HCT116 (cell line): ENCODE measurements at regions not wholly inside any gene's neighbourhood (a gene's known extent, or its start where the extent isn't known, plus 50 kb on each side); places are given as distances from the start of the nearest gene placed in this dataset.

Experiments
- CTCF ChIP-seq, 3 experiments: fragments of 200-600 bp in 1 of 3; sonication (generic) in 1 of 3; IDR thresholded peaks in 2 of 3; conservative IDR thresholded peaks in 1 of 3; 2 replicates each; pipeline ENCODE4 v1.5.1; 2012 to 2017; ENCODE audit warnings: low read depth in 2 of 3, low read length in 2 of 3, antibody characterized with exemption in 1 of 3, borderline replicate concordance in 1 of 3, control low read depth in 1 of 3, mild to moderate bottlenecking in 1 of 3, mixed read lengths in 1 of 3, mixed run types in 1 of 3, moderate library complexity in 1 of 3; ENCODE audit not compliant: insufficient read depth in 1 of 3
- POLR2A ChIP-seq: IDR thresholded peaks from 2 replicates; pipeline ENCODE4 v1.7.0; 2011; ENCODE audit warnings: borderline replicate concordance; ENCODE audit not compliant: insufficient read depth, insufficient read length; ENCODE audit errors: extremely low read depth
- POLR2AphosphoS5 ChIP-seq: IDR thresholded peaks from 2 replicates; pipeline ENCODE4 v1.6.1; 2011; ENCODE audit warnings: mild to moderate bottlenecking, low read depth, low read length, moderate library complexity
- RAD21 ChIP-seq: IDR thresholded peaks from 2 replicates; pipeline ENCODE4 v1.6.1; 2012; ENCODE audit warnings: low read depth, mild to moderate bottlenecking
- SRF ChIP-seq: IDR thresholded peaks from 2 replicates; pipeline ENCODE4 v1.6.1; 2012; ENCODE audit warnings: low read depth
- YY1 ChIP-seq: IDR thresholded peaks from 2 replicates; pipeline ENCODE4 v1.6.1; 2011; ENCODE audit warnings: low read length, low read depth, moderate library complexity, mild to moderate bottlenecking; ENCODE audit not compliant: insufficient replicate concordance; ENCODE audit errors: extremely low read depth
- ZFX ChIP-seq: fragments of 450-650 bp; IDR thresholded peaks from 2 replicates; pipeline ENCODE4 v1.6.1; 2017
- ZNF274 ChIP-seq: fragments of 200-500 bp; sonication (Bioruptor generic); IDR thresholded peaks from 2 replicates; pipeline ENCODE4 v1.6.1; 2014; ENCODE audit warnings: mild to moderate bottlenecking, low read depth, low read length, inconsistent platforms

- TF ChIP-seq ZNF274, result no peak
- no peak for TF ChIP-seq CTCF (IDR thresholded peaks at IDR 0.05 in 2 of 3, conservative IDR thresholded peaks at IDR 0.05 in 1 of 3; ENCODE audit: borderline replicate concordance in 1 of 3, insufficient read depth in 1 of 3, low read depth in 2 of 3, low read length in 2 of 3)
- no peak for TF ChIP-seq YY1
- no peak for TF ChIP-seq POLR2A
- no peak for TF ChIP-seq ZFX
- no peak for TF ChIP-seq SRF
- no peak for TF ChIP-seq POLR2AphosphoS5
- no peak for TF ChIP-seq RAD21
Measured at GRCh38 chr3:117674321-117674720, 964.7 kb downstream of the TUSC7 start.
